Stimulated activated CD8-positive, alpha-beta memory T cell treated with anti-CD3 and anti-CD28 coated beads, Interleukin-7, amount 100 ng/mL, for 24 hours (primary cell): ENCODE measurements at regions not wholly inside any gene's neighbourhood (a gene's known extent, or its start where the extent isn't known, plus 50 kb on each side); places are given as distances from the start of the nearest gene placed in this dataset.

ENCODE experiments used
- DNase-seq: peaks from one replicate; pipeline ENCODE4 v3.0.0-alpha.2; 2020; ENCODE audit warnings: low read depth

- DNase-seq: no peak
Measured at GRCh38 chr2:64196963-64197362, 52.7 kb upstream of the PELI1 start.

DNA sequence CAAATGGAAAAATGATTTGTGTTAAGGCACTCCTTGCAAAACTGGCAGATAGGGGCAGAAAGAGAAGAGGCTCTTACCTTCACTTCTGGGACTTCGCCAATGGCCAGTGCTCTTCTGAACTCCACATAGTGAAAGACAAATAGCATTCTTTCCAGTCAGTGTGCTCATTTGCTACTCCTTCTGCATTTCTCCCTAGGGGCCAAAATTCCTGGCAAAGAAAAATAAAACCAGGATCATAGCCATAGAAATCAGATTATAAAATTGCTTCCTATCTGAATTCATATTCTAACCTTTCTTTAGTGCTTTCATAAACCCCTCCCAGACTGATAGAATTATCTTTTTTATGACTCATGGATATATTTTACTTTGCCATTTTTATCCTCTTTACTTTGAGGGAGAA is 56.9 kb upstream of the PELI1 start:
- no peak for DNase-seq

- DNase-seq: no peak
Measured at GRCh38 chr2:64202206-64202845, 58.1 kb upstream of the PELI1 start.

- no peak for DNase-seq
Measured at GRCh38 chr2:64203131-64203857, 59.1 kb upstream of the PELI1 start.

GRCh38 chr2:64203858-64204632 is 59.8 kb upstream of the PELI1 start:
- DNase-seq: no peak

DNA sequence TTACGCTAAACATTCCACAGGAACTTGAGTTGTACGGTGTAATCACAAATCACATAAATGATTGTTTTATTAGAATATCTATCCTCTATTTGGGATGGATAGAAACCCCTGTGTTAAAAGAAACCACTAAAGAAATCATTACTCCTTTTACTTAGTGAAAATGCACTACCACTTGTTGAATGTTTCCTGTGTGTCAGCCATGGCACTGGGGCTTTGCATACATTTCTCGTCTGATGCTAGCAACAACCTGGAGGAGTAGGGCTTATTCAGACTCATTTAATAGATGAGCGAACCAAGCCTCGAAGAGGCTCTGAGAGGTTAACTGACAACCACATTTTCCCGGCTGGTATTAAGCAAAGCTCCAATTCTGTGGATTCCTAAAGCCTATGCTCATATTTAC is 60.5 kb upstream of the PELI1 start:
- DNase-seq: no peak

DNA sequence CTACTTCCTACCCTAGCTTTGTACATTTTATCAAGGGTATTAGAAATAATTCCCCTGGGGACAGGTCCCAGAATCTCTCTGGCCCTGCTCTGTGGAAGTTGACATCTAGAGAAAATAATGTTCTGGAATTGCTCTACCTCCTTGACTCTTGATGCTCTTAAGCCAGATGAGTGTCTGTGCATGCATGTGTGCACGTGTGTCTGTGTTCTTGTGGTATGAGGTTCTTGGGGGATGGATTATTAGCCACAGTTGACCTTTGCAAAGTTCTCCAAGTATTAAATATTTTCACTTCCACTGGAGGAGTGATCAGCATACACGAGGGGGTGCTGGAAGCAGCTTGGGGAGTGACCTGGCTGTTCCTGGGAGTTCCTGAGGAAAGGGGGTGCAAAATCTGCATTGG is 61.2 kb upstream of the PELI1 start:
- no peak for DNase-seq

DNA sequence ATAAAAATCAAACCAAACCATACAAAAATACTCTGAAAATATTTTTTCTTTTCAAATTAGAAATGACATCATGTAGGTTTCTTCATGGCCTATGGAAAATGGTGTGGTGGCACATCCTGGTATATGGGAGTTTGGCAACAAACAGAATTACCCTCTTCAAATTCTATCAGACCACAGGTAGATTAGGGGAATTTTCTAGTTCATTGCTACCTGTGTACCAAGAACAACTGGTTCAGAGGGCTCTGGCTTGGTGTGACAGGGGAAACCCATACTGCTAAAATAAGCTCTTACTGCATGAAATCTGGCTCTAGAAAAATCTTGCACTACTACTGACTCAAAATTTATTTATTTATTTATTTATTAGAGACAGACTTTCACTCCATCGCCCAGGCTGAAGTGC is 63.4 kb upstream of the PELI1 start:
- no peak for DNase-seq

DNA sequence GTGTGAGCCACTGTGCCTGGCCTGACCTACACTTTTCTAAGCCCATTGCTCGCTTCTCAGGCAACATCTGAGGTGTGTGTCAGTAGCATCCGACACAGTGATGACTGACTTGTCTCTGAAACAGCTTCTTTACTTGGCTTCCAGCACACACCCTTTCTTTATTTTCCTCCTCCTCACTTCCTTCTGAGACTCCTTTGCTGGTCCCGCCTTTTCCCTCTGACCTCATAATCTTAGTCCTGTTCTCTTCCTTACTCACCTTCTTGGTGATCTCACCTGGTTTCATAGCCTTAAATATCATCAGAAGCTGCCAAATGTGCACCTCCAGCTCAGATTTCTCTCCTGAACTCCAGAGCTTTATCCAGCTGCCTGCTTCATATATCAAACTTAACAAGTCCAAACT is 66.6 kb upstream of the PELI1 start:
- DNase-seq: no peak

DNA sequence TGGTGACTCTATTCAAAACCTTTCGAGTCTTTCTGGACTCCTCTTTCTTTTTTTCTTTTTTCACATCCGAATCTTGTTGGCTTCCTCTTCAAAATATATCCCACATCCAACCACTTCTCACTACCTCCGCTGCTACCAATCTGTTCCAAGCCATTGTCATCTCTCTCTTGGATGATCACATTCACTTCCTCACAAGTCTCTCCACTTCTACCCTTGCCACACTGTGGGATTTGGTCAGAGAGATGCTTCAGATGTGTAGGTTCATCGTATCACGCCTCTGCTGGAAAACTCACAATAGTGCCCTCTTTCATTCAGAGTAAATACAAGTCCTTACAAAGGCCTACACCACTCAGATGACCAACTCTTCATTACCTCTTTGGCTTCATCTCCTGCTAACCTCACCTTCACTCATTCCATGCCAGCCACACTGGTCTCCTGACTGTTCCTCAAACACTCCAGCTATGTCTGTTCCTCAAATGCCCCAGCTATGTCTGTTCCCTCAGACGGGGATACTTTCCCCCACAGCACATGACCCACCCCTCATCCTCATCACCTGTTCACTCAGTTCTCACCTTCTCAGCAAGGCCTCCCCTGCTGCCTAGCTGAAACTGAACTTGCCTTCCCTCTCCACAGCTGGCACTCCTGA is 67.2 kb upstream of the PELI1 start:
- DNase-seq: no peak

DNA sequence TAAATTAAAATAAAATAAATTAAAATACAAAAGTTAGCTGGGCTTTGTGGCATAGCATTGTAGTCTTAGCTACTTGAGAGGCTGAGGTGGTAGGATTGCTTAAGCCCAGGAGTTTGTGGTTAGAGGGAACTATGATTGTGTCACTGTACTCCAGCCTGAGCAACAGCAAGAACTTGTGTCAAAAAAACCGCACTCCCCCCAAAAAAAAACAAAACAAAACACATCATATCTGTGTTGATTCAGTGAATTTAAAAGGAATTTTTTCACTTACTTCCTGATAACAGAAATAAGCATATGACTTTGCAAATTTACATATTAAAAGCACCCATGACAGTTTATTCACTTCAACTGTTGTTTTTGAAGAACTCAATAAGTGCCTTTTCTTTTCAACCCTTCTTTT is 68.1 kb upstream of the PELI1 start:
- no peak for DNase-seq

GRCh38 chr2:64212801-64213321 is 68.6 kb upstream of the PELI1 start:
- DNase-seq: no peak

DNA sequence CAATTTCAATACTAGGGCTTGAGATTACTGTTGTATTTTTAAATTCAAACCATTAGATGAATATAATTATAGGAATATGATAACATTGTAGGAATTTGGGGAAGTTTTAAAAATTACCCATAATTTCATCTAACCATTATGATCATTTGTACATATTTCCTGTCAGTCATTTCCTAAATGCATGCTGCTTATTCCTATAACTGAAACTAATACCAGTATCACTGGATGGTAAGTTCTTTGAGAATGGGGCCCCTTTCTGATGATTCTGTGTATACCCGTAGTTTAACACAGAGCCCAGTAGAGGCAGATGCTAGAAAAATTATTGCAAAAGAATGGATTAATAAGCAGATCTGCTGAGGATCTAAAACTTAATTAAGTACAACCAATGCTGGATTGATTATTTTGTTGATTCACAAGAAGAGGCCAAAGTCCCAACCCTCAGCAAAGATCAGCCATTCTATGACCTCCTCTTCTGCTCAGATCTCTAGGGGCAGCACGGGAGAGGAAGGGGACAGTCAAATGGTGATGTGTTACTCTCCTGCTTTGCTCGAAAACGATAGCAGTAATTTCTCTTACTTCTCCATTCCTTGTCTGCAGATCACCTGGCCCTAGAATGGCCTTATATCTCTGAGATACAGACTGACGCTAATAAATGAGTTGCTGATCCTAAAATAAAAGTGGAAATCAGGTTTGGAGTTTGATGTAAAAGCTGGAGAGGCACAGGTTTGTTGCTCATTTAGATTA is 69.5 kb upstream of the PELI1 start:
- DNase-seq: no peak

GRCh38 chr2:64214281-64215115 is 70.3 kb upstream of the PELI1 start:
- DNase-seq: no peak

DNA sequence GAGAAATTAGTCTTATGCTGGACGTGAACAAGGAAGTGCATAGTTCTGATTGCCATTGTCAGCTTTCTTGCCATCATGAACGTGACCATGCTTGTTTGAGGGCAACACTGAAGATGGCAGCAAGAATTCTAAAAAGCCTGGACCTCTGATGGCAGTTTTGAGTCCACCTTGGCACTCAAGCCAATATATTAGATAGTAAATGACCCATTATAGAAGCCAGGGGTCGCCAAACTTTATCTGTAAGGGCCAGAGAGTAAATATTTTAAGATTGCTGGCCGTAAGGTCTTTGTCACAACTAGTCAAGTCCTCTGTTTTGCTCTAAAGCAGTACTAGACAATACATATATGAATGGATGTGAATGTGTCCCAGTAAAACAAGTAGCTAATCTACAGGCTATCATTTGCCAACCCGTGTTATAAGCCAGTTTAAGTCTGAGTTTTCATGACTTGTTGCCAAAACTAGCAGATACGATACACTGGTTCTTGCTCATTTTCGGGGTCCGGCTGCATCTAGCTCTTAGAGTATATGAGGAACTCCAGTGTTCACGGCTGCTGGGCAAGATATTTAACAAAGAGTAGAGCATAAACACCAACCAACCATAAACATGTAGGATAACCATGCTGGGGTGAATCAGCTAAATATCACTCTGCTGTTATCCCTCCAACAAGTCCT is 73.1 kb upstream of the PELI1 start:
- no peak for DNase-seq

DNA sequence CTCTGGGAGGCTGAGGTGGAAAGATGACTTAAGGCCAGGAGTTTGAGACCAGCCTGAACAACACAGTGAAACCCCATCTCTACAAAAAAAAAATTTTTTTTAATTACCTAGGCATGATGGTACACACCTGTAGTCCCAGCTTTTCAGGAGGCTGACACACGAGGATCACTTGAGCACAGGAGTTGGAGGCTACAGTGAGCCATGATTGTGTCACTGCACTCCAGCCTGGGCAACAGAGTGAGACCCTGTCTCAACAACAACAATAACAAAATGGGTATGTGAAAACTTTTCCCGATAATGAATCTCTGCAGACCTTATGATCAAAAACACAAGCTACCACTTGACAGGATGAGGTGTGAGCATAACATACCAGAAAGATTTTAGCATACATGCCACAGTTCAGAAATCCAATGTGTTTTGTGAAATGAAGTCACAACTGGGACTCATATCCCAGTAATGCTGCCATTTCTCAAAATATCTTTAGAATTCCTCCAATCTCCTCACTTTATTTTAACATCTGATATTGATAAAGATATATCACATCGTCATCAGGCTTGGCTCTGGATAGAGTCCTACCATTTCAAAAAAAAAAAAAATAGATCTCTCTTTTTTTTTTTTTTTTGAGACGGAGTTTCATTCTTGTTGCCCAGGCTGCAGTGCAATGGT is 74.0 kb upstream of the PELI1 start:
- no peak for DNase-seq

- DNase-seq: no peak
Measured at GRCh38 chr2:64219149-64219548, 74.9 kb upstream of the PELI1 start.

DNA sequence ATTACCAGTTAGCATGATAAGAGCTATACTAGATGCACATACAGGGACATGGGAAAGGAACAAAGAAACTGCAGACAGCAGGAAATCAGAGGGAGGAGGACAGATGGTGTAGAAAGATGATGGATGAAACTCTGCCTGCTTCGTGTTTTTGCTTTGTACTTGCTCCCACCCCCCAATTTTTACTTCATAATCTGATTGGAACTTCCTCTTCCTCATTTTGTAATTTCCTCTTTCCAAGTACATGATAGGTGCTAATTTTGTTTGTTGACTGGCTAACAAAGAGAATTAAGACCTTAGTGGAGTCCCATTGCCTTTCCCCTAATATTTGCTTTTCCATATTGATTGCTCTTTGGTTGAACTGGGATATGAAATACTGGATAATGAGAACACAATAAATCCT is 76.0 kb upstream of the PELI1 start:
- DNase-seq: no peak

DNA sequence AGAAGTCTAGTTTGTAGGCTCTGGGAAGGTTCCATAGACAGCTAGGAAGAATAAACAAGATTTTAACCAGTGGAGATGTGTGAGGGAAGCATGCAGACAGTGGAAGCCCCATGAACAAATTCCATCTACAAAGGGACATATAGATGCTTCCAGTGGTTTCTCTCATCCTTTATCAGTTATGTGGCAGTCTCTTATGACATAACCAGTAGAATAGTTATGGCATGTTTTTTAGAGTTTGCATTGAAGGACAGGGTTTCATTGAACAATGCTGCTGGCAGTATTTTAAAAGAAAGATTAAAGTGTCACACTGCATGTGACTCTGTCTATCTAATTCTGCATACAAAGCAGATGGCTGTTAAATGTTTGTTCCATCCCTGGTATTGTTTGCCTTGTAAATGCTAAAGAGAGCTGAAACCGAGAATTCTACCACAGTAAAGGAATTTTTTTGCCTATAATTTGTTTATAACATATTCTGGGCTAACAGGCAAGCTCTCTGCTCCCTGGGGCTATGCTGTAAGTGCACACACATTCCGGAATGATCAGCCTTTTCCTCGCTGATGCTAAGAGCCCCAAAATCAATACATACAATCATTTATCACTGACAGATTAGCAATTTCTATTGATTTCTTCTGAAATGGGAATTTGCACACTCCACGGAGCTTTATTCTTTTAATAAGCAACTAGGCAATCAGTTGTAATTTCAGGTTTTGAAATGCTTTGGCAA is 76.8 kb upstream of the PELI1 start:
- DNase-seq: no peak
